Astrocyte (in vitro differentiated cells and primary cell): ENCODE measurements at regions not wholly inside any gene's neighbourhood (a gene's known extent, or its start where the extent isn't known, plus 50 kb on each side); places are given as distances from the start of the nearest gene placed in this dataset.

Source experiments
- DNase-seq: peaks from one replicate; pipeline ENCODE4 v3.0.0-alpha.2; 2010; ENCODE audit warnings: low read depth
- FAIRE-seq: peaks from 2 replicates; lab custom pipeline; 2011; peaks lifted over from hg19 to GRCh38; lab: Jason Lieb, UNC
- H2AFZ ChIP-seq: 2 replicates; pipeline ENCODE4 v1.6.0; 2012; ENCODE audit warnings: low read depth, low read length, inconsistent platforms
- H3K27ac ChIP-seq: 2 replicates; pipeline ENCODE4 v1.5.1; 2011; ENCODE audit warnings: low read depth, low read length, inconsistent platforms
- H3K27me3 ChIP-seq: 2 replicates; pipeline ENCODE4 v1.6.0; 2011; ENCODE audit warnings: low read length, inconsistent platforms; ENCODE audit not compliant: insufficient read depth
- H3K36me3 ChIP-seq: 2 replicates; pipeline ENCODE4 v1.5.1; 2011; ENCODE audit warnings: low read length, inconsistent platforms; ENCODE audit not compliant: insufficient read depth
- H3K4me1 ChIP-seq: 2 replicates; pipeline ENCODE4 v1.5.1; 2011; ENCODE audit warnings: low read length, inconsistent platforms; ENCODE audit not compliant: insufficient read depth
- H3K4me2 ChIP-seq: 2 replicates; pipeline ENCODE4 v1.6.0; 2012; ENCODE audit warnings: low read length, inconsistent platforms
- H3K4me3 ChIP-seq: 2 replicates; pipeline ENCODE4 v1.5.1; 2011; ENCODE audit warnings: low read depth, mild to moderate bottlenecking, low read length, inconsistent platforms; ENCODE audit not compliant: insufficient read depth
- H3K79me2 ChIP-seq: 2 replicates; pipeline ENCODE4 v1.6.0; 2012; ENCODE audit warnings: mild to moderate bottlenecking, low read length, inconsistent platforms; ENCODE audit not compliant: insufficient read depth
- H3K9ac ChIP-seq: 2 replicates; pipeline ENCODE4 v1.6.0; 2012; ENCODE audit warnings: mild to moderate bottlenecking, low read length, inconsistent platforms
- H3K9me3 ChIP-seq: 2 replicates; pipeline ENCODE4 v1.5.1; 2012; ENCODE audit warnings: low read depth, mild to moderate bottlenecking, low read length, inconsistent platforms; ENCODE audit not compliant: insufficient read depth
- H4K20me1 ChIP-seq: 2 replicates; pipeline ENCODE4 v1.6.0; 2012; ENCODE audit warnings: low read length, inconsistent platforms; ENCODE audit not compliant: insufficient read depth
- H3K27ac Mint-ChIP-seq: one replicate; pipeline ENCODE4 v1.8.0; 2021; ENCODE audit warnings: mild to moderate bottlenecking, mixed read lengths; ENCODE audit not compliant: unreplicated experiment
- H3K27me3 Mint-ChIP-seq: one replicate; pipeline ENCODE4 v1.8.0; 2021; ENCODE audit warnings: low read depth, mixed read lengths; ENCODE audit not compliant: unreplicated experiment
- H3K36me3 Mint-ChIP-seq: one replicate; pipeline ENCODE4 v1.8.0; 2021; ENCODE audit warnings: low read depth, mixed read lengths; ENCODE audit not compliant: unreplicated experiment
- H3K4me1 Mint-ChIP-seq: one replicate; pipeline ENCODE4 v1.8.0; 2021; ENCODE audit warnings: low read depth, mixed read lengths; ENCODE audit not compliant: unreplicated experiment
- H3K4me3 Mint-ChIP-seq: one replicate; pipeline ENCODE4 v1.8.0; 2021; ENCODE audit warnings: mild to moderate bottlenecking, moderate library complexity, mixed read lengths; ENCODE audit not compliant: unreplicated experiment
- H3K9me3 Mint-ChIP-seq: one replicate; pipeline ENCODE4 v1.8.0; 2021; ENCODE audit warnings: mild to moderate bottlenecking, mixed read lengths; ENCODE audit not compliant: unreplicated experiment
- EZH2 ChIP-seq: IDR thresholded peaks from 2 replicates; pipeline ENCODE4 v1.6.1; 2012; ENCODE audit warnings: mild to moderate bottlenecking, low read length, inconsistent platforms; ENCODE audit not compliant: insufficient read depth
- TF ChIP-seq, protein P1 (sequence below): IDR thresholded peaks from 2 replicates; pipeline ENCODE4 v1.5.1; 2011; ENCODE audit warnings: low read depth, mild to moderate bottlenecking, inconsistent platforms, low read length, moderate library complexity; ENCODE audit not compliant: insufficient read depth

DNA sequence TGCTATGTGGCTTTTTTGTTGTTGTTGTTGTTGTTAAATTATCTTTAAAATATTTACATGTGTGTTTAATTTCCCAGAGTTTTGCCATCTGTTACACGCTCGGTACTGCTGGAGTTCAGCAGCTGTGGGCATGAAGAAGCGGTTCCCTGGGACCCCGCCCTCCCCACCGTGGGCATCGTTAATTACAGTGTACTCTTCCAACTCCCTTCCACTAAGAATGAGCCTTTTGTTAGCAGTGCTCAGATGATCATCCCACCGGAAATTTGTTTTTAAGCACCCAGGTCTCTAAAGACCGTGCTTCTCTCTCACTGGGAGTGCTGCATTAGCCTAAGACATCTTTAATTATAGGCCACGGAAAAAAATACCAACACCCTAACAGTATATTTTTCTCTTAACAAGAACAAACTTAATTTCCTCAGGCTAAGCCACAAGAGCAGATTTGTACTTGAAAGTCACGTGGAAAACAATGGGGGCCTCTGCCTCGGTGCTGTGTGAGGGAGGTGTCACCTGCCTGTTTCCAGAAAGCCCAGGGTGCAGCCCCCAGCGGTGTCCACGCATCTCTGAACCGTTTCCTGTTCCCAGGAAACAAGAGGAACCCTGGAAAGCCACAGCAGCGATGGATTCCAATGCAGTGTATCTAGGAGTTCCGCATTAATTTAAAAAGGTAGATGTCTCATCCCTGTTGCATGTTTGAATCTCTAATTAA is 113.3 kb upstream of the FRMD1 start:
- Mint-ChIP-seq H3K9me3 (peaks cover 8% of the 10 kb centered on the region), H3K4me3 (no peak overlapping the region), H3K27me3 (peaks cover 71% of the 10 kb centered on the region), H3K4me1 (no peaks in the 10 kb centered on the region), H3K27ac (no peak overlapping the region), H3K36me3 (no peaks in the 10 kb centered on the region)
- H3K27me3 ChIP-seq, result no peaks in the 10 kb centered on the region
- no peaks in the 10 kb centered on the region for H3K4me1 ChIP-seq
- no peak overlapping the region for H3K27ac ChIP-seq
- H2AFZ ChIP-seq, result no peak overlapping the region
- TF ChIP-seq EZH2, result no peak
- H3K36me3 ChIP-seq, result no peaks in the 10 kb centered on the region
- no peak for DNase-seq
- no peaks in the 10 kb centered on the region for H3K9me3 ChIP-seq
- H3K4me2 ChIP-seq, result no peak overlapping the region
- no peak for FAIRE-seq
- no peak overlapping the region for H3K4me3 ChIP-seq
- no peak overlapping the region for H3K9ac ChIP-seq
- no peaks in the 10 kb centered on the region for H4K20me1 ChIP-seq
- no peaks in the 10 kb centered on the region for H3K79me2 ChIP-seq

DNA sequence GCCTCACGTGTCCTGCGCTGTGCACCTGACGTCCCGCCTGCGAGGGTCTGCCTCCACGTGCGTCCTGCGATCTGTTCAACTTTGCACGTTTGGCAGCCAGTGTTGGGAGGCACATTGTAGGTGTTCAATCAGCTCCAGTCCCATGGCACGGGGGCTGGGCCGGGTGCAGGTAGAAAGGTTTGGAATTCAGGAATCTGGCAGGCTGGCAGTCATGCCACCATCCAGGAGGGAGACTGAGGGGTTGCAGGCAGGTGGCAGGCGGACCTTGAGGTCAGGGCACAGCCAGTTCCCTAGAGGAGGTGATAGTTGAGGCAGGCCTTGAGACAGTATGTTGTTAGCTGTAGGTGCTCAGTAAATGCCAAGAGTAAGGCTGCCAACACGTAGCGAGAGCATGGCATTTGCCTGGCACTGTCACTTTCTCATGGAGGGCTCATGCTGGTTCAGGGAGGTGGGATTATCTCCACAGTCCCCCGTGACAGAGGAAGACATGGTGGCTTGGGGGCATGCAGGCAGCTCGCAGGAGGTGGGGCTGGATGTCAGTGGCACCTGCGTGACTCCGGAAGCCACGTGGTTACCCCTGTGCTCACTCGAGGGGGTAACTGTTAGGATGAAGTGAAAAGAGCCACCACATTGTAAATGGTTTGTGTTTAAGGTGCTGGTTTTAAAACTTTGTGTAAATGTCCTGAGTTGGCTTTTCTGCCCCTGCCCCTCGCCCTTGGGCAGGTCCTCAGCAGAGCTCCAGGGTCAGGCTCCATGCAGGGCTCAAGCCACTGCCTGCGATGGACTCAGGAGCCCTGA is 111.8 kb upstream of the FRMD1 start:
- DNase-seq, result no peak
- no peaks in the 10 kb centered on the region for H3K4me1 Mint-ChIP-seq
- H3K36me3 ChIP-seq, result no peaks in the 10 kb centered on the region
- H2AFZ ChIP-seq, result no peak overlapping the region
- no peaks in the 10 kb centered on the region for H3K4me1 ChIP-seq
- no peak overlapping the region for H3K27ac ChIP-seq
- H3K9ac ChIP-seq, result no peak overlapping the region
- H3K4me3 Mint-ChIP-seq, result no peak overlapping the region
- H3K9me3 ChIP-seq, result no peaks in the 10 kb centered on the region
- peaks cover 68% of the 10 kb centered on the region for H3K27me3 Mint-ChIP-seq
- no peak for FAIRE-seq
- no peaks in the 10 kb centered on the region for H4K20me1 ChIP-seq
- H3K27ac Mint-ChIP-seq, result no peak overlapping the region
- H3K9me3 Mint-ChIP-seq, result peaks cover 8% of the 10 kb centered on the region
- H3K36me3 Mint-ChIP-seq, result peaks cover 3% of the 10 kb centered on the region
- H3K4me3 ChIP-seq, result no peak overlapping the region
- H3K27me3 ChIP-seq, result no peaks in the 10 kb centered on the region
- TF ChIP-seq, protein P1, sequence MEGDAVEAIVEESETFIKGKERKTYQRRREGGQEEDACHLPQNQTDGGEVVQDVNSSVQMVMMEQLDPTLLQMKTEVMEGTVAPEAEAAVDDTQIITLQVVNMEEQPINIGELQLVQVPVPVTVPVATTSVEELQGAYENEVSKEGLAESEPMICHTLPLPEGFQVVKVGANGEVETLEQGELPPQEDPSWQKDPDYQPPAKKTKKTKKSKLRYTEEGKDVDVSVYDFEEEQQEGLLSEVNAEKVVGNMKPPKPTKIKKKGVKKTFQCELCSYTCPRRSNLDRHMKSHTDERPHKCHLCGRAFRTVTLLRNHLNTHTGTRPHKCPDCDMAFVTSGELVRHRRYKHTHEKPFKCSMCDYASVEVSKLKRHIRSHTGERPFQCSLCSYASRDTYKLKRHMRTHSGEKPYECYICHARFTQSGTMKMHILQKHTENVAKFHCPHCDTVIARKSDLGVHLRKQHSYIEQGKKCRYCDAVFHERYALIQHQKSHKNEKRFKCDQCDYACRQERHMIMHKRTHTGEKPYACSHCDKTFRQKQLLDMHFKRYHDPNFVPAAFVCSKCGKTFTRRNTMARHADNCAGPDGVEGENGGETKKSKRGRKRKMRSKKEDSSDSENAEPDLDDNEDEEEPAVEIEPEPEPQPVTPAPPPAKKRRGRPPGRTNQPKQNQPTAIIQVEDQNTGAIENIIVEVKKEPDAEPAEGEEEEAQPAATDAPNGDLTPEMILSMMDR, result no peak
- no peak for TF ChIP-seq EZH2
- no peak overlapping the region for H3K4me2 ChIP-seq
- no peaks in the 10 kb centered on the region for H3K79me2 ChIP-seq

DNA sequence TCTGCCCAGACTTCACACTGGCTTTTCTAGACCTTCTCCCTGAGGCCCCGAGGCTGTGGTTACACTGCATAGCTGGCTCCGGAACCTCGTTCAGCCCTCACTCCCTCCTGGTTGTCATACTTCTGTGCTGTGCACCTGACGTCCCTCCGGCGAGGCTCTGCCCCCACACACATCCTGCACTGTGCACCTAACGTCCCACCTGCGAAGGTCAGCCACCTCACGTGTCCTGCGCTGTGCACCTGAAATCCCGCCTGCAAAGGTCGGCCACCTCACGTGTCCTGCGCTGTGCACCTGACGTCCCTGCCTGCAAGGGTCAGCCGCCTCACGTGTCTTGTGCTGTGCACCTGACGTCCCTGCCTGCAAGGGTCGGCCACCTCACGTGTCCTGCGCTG is 111.0 kb upstream of the FRMD1 start:
- DNase-seq (no peak), FAIRE-seq (no peak)
- Mint-ChIP-seq H3K27ac (no peak overlapping the region), H3K4me3 (no peak overlapping the region), H3K9me3 (peaks cover 5% of the 10 kb centered on the region), H3K4me1 (no peaks in the 10 kb centered on the region), H3K27me3 (peaks cover 61% of the 10 kb centered on the region), H3K36me3 (peaks cover 3% of the 10 kb centered on the region)
- Histone ChIP-seq H3K27ac (no peak overlapping the region), H3K9me3 (no peaks in the 10 kb centered on the region), H3K36me3 (no peaks in the 10 kb centered on the region), H4K20me1 (no peaks in the 10 kb centered on the region), H3K27me3 (no peaks in the 10 kb centered on the region), H3K4me3 (no peak overlapping the region), H3K9ac (no peak overlapping the region), H3K4me2 (no peak overlapping the region), H2AFZ (no peak overlapping the region), H3K4me1 (no peaks in the 10 kb centered on the region), H3K79me2 (no peaks in the 10 kb centered on the region)
- TF ChIP-seq EZH2, result no peak
- TF ChIP-seq, protein P1, result no peak
